Activated B cell treated with CpG ODN at 0.5 μM for 24 hours (primary cell): ENCODE measurements at regions not wholly inside any gene's neighbourhood (a gene's known extent, or its start where the extent isn't known, plus 50 kb on each side); places are given as distances from the start of the nearest gene placed in this dataset.
"Not testable (repeated sequence)": the region's sequence is repeated elsewhere in the genome, so short reads cannot be mapped to it uniquely, and the experiment has no call there.

Experiments used
- ATAC-seq: fragments of 200-7000 bp; cut with Tn5 transposase; one replicate; pipeline ENCODE4 v1.10.0; 2021; ENCODE audit warnings: low read depth, mild to moderate bottlenecking, moderate library complexity
- CTCF ChIA-PET: fragments of 350-600 bp; sonication (Branson Sonifier 250); formaldehyde crosslinking; loops from one replicate; lab custom pipeline; 2021; ENCODE audit warnings: antibody characterized with exemption; lab: Charles Lee
- POLR2A ChIA-PET: fragments of 350-600 bp; sonication (Branson Sonifier 250); formaldehyde crosslinking; loops from one replicate; lab custom pipeline; 2021; ENCODE audit warnings: antibody characterized with exemption; lab: Charles Lee
- DNase-seq: peaks from one replicate; pipeline ENCODE4 v3.0.0; 2022
- H3K27ac Mint-ChIP-seq: one replicate; pipeline ENCODE4 v1.8.0; 2020; ENCODE audit warnings: mixed read lengths
- H3K27me3 Mint-ChIP-seq: one replicate; pipeline ENCODE4 v1.8.0; 2021; ENCODE audit warnings: mixed read lengths
- H3K36me3 Mint-ChIP-seq: one replicate; pipeline ENCODE4 v1.8.0; 2021; ENCODE audit warnings: low read depth, mixed read lengths
- H3K4me1 Mint-ChIP-seq: one replicate; pipeline ENCODE4 v1.8.0; 2021; ENCODE audit warnings: mixed read lengths
- H3K4me3 Mint-ChIP-seq: one replicate; pipeline ENCODE4 v1.8.0; 2020; ENCODE audit warnings: mild to moderate bottlenecking, mixed read lengths
- H3K9me3 Mint-ChIP-seq: one replicate; pipeline ENCODE4 v1.8.0; 2020; ENCODE audit warnings: mixed read lengths
- CTCF ChIP-seq: fragments of 200-600 bp; IDR thresholded peaks from one replicate; pipeline ENCODE4 v1.8.0; 2022; ENCODE audit warnings: antibody characterized with exemption, mild to moderate bottlenecking
- intact Hi-C: fragments of 100-400 bp; cut with micrococcal nuclease; formaldehyde crosslinking; loops from one replicate; pipeline ENCODE4 v1.15.1; 2024

GRCh38 chr12:31220633-31221550, 105.1 kb downstream of the SINHCAF start:
- ChIA-PET CTCF (no interaction called here), POLR2A (no interaction called here)
- Mint-ChIP-seq H3K27me3 (peaks cover 16% of the 10 kb centered on the region), H3K9me3 (no peaks in the 10 kb centered on the region), H3K4me1 (no peaks in the 10 kb centered on the region), H3K36me3 (no peaks in the 10 kb centered on the region), H3K4me3 (no peak overlapping the region), H3K27ac (no peak overlapping the region)
- intact Hi-C loops = no loop called here
- ATAC-seq (no peak), DNase-seq (no peak)
- no peak for TF ChIP-seq CTCF

DNA sequence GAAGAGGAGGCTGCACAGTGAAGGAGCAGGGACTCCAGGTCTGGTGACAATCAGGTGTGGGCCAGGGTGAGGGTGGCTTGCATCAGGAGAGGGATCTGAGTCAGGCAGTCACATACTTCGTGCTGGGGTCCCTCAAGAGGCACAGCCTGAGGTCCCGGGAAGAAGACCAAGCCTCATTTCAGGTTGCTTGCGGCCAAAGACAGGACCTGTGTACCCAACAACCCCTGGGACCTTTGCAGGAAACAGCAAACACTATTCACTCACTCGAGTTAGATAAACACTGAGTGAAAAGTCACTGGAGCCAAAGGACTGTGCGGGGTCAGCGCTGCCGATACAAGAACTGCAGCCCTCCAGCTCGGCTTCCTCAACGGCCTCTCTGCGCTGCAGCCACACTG, 104.4 kb downstream of the SINHCAF start:
- intact Hi-C loops = no loop called here
- peaks cover 12% of the 10 kb centered on the region for H3K27me3 Mint-ChIP-seq
- no peak for DNase-seq
- H3K4me1 Mint-ChIP-seq = no peaks in the 10 kb centered on the region
- no peak overlapping the region for H3K4me3 Mint-ChIP-seq
- H3K27ac Mint-ChIP-seq = no peak overlapping the region
- no peaks in the 10 kb centered on the region for H3K36me3 Mint-ChIP-seq
- no peaks in the 10 kb centered on the region for H3K9me3 Mint-ChIP-seq
- CTCF ChIA-PET = no interaction called here
- ATAC-seq = no peak
- no peak for TF ChIP-seq CTCF
- POLR2A ChIA-PET = no interaction called here

DNA sequence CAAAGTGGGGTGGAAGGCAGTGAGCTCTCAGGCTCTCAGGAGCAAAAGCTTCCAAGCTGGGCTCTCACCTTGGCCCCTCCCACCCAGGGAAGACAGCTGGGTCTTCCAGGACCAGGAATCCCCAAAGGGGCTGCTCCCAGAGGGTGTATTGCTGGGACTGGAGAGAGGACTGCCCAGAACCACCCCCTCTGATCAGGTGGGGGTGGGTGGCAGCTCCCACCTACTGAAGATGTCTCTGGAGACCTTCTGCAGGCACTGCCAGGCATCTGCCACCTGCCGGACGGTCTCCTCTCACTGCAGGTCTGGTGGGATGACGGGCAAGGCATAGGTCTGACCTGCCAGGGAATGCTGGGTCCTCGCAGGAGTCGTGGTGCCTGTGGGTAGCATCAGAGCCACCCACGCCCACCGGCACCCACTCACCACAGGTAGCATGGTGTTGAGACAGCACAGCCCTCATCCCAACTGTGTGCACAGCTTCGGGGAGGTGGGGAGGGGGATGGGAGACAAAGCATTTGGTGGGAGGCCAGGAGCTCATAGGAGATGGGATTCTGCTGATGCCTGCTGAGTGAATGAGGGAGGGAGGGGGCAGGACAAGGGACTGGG, 103.2 kb downstream of the SINHCAF start:
- ChIA-PET POLR2A (no interaction called here), CTCF (no interaction called here)
- ATAC-seq = no peak
- Mint-ChIP-seq H3K27ac (no peak overlapping the region), H3K27me3 (peaks cover 7% of the 10 kb centered on the region), H3K36me3 (no peaks in the 10 kb centered on the region), H3K4me1 (no peaks in the 10 kb centered on the region), H3K4me3 (no peak overlapping the region), H3K9me3 (no peaks in the 10 kb centered on the region)
- no peak for TF ChIP-seq CTCF
- intact Hi-C loops = no loop called here
- DNase-seq = no peak

DNA sequence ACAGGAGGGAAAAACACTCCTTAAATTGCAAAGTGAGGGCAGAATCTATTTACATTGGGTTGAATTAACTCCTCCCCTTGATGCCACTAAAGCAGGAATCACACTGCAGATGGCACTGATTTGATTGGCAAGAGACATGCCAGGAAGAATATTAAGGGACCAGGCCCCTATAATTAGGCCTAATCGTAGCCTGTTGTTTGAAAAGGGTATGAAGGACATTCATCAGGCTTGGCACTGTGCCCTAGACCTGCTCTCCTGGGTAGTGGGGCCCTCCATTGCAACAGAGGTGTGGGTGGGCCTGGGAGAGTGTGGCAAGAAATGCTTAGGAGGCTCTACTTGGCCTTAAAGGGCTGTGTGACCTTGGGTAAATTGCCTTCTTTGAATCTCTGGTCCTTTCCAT, 102.3 kb downstream of the SINHCAF start:
- H3K4me3 Mint-ChIP-seq, H3K9me3 Mint-ChIP-seq, H3K36me3 Mint-ChIP-seq, H3K4me1 Mint-ChIP-seq, DNase-seq, intact Hi-C loops, ATAC-seq, POLR2A ChIA-PET, H3K27me3 Mint-ChIP-seq, H3K27ac Mint-ChIP-seq: not testable (repeated sequence)
- CTCF ChIA-PET = interaction anchor here (1.2 kb wide), 1 partner anchor 16 kb away, joined by 4 read pairs; no protein-coding TSS in a partner anchor

GRCh38 chr12:31224768-31225448, 101.0 kb downstream of the SINHCAF start:
- DNase-seq = no peak
- POLR2A ChIA-PET = no interaction called here
- no peak for TF ChIP-seq CTCF
- CTCF ChIA-PET = interaction anchor here (1.2 kb wide), 1 partner anchor 14 kb away, joined by 4 read pairs; no protein-coding TSS in a partner anchor
- intact Hi-C loops = no loop called here
- no peak overlapping the region for H3K4me3 Mint-ChIP-seq
- H3K27me3 Mint-ChIP-seq = peaks cover 2% of the 10 kb centered on the region
- no peaks in the 10 kb centered on the region for H3K9me3 Mint-ChIP-seq
- H3K36me3 Mint-ChIP-seq = no peaks in the 10 kb centered on the region
- ATAC-seq = no peak
- H3K27ac Mint-ChIP-seq = no peak overlapping the region
- no peaks in the 10 kb centered on the region for H3K4me1 Mint-ChIP-seq
